GM23338 (cell line): ENCODE measurements at regions not wholly inside any gene's neighbourhood (a gene's known extent, or its start where the extent isn't known, plus 50 kb on each side); places are given as distances from the start of the nearest gene placed in this dataset.

ENCODE experiments used
- CREB1 ChIP-seq: fragments of 250-450 bp; sonication (Bioruptor Pico); IDR thresholded peaks from 2 replicates; pipeline ENCODE4 v1.5.0; 2020; ENCODE audit warnings: low read depth, mild to moderate bottlenecking, moderate library complexity
- EZH2 ChIP-seq: fragments of 200-600 bp; sonication (generic); IDR thresholded peaks from one replicate; pipeline ENCODE4 v1.8.0; 2017; ENCODE audit warnings: antibody characterized with exemption, mild to moderate bottlenecking, low read depth; ENCODE audit not compliant: unreplicated experiment
- EZH2phosphoT487 ChIP-seq: fragments of 200-600 bp; sonication (generic); IDR thresholded peaks from one replicate; pipeline ENCODE4 v1.8.1; 2018; ENCODE audit warnings: antibody characterized with exemption; ENCODE audit not compliant: unreplicated experiment
- JUNB ChIP-seq: IDR thresholded peaks from one replicate; pipeline ENCODE4 v1.6.1; 2016; ENCODE audit warnings: antibody characterized with exemption; ENCODE audit not compliant: unreplicated experiment
- NANOG ChIP-seq: IDR thresholded peaks from 2 replicates; pipeline ENCODE4 v1.6.1; 2016; ENCODE audit warnings: antibody characterized with exemption, borderline replicate concordance
- POLR2AphosphoS5 ChIP-seq: IDR thresholded peaks from 2 replicates; pipeline ENCODE4 v1.6.1; 2016; ENCODE audit warnings: antibody characterized with exemption, low read depth
- STAT1 ChIP-seq: IDR thresholded peaks from one replicate; pipeline ENCODE4 v1.6.1; 2016; ENCODE audit warnings: antibody characterized with exemption; ENCODE audit not compliant: unreplicated experiment
- ZNF331 ChIP-seq: fragments of 250-450 bp; sonication (Bioruptor Pico); IDR thresholded peaks from 2 replicates; pipeline ENCODE4 v1.5.0; 2020; ENCODE audit warnings: low read depth, mild to moderate bottlenecking, moderate library complexity
- TF ChIP-seq, protein P1 (sequence below), 2 experiments: fragments of 200-600 bp in 1 of 2; sonication (generic) in 1 of 2; conservative IDR thresholded peaks; 2 replicates each; pipeline versions ENCODE4 v1.5.1 to v1.6.1; 2016 to 2017; ENCODE audit warnings: antibody characterized with exemption in 2 of 2, low read depth in 2 of 2, mild to moderate bottlenecking in 2 of 2, moderate library complexity in 1 of 2
- TF ChIP-seq, protein P2 (sequence below): IDR thresholded peaks from one replicate; pipeline ENCODE4 v1.6.1; 2018; ENCODE audit warnings: antibody characterized with exemption; ENCODE audit not compliant: unreplicated experiment
- TF ChIP-seq, protein P3 (sequence below): fragments of 250-450 bp; sonication (Bioruptor Pico); IDR thresholded peaks from 2 replicates; pipeline ENCODE4 v1.5.0; 2020; ENCODE audit warnings: mild to moderate bottlenecking, moderate library complexity
- TF ChIP-seq, protein P4 (sequence below): IDR thresholded peaks from 2 replicates; pipeline ENCODE4 v1.6.1; 2016; ENCODE audit warnings: antibody characterized with exemption

DNA sequence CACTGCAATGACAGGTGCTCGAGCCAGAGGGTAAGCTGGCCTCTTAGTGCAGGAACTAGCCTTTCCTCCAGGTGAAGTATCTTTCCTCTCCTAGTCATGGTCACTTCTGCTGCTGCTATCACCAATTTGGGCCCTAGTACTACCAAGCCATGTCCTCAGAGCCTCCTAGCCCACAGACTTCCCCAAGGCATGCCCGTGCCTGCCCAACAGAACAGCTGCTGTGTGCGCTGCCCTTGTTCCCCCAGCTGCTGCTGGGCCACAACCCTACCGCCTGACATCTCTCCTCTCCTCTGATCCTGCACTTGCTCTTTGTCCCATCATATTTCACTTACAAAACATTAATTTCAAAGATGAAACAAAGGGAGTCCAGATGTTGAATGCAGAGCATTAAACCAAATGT lies 168.5 kb upstream of the FREM2 start:
- no peak for TF ChIP-seq CREB1 (CRISPR knock-in tag)
- TF ChIP-seq, protein P1, sequence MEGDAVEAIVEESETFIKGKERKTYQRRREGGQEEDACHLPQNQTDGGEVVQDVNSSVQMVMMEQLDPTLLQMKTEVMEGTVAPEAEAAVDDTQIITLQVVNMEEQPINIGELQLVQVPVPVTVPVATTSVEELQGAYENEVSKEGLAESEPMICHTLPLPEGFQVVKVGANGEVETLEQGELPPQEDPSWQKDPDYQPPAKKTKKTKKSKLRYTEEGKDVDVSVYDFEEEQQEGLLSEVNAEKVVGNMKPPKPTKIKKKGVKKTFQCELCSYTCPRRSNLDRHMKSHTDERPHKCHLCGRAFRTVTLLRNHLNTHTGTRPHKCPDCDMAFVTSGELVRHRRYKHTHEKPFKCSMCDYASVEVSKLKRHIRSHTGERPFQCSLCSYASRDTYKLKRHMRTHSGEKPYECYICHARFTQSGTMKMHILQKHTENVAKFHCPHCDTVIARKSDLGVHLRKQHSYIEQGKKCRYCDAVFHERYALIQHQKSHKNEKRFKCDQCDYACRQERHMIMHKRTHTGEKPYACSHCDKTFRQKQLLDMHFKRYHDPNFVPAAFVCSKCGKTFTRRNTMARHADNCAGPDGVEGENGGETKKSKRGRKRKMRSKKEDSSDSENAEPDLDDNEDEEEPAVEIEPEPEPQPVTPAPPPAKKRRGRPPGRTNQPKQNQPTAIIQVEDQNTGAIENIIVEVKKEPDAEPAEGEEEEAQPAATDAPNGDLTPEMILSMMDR (conservative IDR thresholded peaks at IDR 0.05; ENCODE audit: low read depth in 2 of 2), result no peak
- TF ChIP-seq, protein P2, sequence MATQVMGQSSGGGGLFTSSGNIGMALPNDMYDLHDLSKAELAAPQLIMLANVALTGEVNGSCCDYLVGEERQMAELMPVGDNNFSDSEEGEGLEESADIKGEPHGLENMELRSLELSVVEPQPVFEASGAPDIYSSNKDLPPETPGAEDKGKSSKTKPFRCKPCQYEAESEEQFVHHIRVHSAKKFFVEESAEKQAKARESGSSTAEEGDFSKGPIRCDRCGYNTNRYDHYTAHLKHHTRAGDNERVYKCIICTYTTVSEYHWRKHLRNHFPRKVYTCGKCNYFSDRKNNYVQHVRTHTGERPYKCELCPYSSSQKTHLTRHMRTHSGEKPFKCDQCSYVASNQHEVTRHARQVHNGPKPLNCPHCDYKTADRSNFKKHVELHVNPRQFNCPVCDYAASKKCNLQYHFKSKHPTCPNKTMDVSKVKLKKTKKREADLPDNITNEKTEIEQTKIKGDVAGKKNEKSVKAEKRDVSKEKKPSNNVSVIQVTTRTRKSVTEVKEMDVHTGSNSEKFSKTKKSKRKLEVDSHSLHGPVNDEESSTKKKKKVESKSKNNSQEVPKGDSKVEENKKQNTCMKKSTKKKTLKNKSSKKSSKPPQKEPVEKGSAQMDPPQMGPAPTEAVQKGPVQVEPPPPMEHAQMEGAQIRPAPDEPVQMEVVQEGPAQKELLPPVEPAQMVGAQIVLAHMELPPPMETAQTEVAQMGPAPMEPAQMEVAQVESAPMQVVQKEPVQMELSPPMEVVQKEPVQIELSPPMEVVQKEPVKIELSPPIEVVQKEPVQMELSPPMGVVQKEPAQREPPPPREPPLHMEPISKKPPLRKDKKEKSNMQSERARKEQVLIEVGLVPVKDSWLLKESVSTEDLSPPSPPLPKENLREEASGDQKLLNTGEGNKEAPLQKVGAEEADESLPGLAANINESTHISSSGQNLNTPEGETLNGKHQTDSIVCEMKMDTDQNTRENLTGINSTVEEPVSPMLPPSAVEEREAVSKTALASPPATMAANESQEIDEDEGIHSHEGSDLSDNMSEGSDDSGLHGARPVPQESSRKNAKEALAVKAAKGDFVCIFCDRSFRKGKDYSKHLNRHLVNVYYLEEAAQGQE, result no peak
- no peak for TF ChIP-seq EZH2
- no peak for TF ChIP-seq EZH2phosphoT487
- TF ChIP-seq POLR2AphosphoS5, result no peak
- TF ChIP-seq STAT1, result no peak
- TF ChIP-seq JUNB, result no peak
- TF ChIP-seq, protein P3, sequence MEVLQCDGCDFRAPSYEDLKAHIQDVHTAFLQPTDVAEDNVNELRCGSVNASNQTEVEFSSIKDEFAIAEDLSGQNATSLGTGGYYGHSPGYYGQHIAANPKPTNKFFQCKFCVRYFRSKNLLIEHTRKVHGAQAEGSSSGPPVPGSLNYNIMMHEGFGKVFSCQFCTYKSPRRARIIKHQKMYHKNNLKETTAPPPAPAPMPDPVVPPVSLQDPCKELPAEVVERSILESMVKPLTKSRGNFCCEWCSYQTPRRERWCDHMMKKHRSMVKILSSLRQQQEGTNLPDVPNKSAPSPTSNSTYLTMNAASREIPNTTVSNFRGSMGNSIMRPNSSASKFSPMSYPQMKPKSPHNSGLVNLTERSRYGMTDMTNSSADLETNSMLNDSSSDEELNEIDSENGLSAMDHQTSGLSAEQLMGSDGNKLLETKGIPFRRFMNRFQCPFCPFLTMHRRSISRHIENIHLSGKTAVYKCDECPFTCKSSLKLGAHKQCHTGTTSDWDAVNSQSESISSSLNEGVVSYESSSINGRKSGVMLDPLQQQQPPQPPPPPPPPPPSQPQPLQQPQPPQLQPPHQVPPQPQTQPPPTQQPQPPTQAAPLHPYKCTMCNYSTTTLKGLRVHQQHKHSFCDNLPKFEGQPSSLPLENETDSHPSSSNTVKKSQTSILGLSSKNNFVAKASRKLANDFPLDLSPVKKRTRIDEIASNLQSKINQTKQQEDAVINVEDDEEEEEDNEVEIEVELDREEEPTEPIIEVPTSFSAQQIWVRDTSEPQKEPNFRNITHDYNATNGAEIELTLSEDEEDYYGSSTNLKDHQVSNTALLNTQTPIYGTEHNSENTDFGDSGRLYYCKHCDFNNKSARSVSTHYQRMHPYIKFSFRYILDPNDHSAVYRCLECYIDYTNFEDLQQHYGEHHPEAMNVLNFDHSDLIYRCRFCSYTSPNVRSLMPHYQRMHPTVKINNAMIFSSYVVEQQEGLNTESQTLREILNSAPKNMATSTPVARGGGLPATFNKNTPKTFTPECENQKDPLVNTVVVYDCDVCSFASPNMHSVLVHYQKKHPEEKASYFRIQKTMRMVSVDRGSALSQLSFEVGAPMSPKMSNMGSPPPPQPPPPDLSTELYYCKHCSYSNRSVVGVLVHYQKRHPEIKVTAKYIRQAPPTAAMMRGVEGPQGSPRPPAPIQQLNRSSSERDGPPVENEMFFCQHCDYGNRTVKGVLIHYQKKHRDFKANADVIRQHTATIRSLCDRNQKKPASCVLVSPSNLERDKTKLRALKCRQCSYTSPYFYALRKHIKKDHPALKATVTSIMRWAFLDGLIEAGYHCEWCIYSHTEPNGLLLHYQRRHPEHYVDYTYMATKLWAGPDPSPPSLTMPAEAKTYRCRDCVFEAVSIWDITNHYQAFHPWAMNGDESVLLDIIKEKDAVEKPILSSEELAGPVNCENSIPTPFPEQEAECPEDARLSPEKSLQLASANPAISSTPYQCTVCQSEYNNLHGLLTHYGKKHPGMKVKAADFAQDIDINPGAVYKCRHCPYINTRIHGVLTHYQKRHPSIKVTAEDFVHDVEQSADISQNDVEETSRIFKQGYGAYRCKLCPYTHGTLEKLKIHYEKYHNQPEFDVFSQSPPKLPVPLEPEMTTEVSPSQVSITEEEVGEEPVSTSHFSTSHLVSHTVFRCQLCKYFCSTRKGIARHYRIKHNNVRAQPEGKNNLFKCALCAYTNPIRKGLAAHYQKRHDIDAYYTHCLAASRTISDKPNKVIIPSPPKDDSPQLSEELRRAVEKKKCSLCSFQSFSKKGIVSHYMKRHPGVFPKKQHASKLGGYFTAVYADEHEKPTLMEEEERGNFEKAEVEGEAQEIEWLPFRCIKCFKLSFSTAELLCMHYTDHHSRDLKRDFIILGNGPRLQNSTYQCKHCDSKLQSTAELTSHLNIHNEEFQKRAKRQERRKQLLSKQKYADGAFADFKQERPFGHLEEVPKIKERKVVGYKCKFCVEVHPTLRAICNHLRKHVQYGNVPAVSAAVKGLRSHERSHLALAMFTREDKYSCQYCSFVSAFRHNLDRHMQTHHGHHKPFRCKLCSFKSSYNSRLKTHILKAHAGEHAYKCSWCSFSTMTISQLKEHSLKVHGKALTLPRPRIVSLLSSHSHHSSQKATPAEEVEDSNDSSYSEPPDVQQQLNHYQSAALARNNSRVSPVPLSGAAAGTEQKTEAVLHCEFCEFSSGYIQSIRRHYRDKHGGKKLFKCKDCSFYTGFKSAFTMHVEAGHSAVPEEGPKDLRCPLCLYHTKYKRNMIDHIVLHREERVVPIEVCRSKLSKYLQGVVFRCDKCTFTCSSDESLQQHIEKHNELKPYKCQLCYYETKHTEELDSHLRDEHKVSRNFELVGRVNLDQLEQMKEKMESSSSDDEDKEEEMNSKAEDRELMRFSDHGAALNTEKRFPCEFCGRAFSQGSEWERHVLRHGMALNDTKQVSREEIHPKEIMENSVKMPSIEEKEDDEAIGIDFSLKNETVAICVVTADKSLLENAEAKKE, result no peak
- TF ChIP-seq, protein P4, sequence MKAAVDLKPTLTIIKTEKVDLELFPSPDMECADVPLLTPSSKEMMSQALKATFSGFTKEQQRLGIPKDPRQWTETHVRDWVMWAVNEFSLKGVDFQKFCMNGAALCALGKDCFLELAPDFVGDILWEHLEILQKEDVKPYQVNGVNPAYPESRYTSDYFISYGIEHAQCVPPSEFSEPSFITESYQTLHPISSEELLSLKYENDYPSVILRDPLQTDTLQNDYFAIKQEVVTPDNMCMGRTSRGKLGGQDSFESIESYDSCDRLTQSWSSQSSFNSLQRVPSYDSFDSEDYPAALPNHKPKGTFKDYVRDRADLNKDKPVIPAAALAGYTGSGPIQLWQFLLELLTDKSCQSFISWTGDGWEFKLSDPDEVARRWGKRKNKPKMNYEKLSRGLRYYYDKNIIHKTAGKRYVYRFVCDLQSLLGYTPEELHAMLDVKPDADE, result no peak
- TF ChIP-seq NANOG, result no peak
- no peak for TF ChIP-seq ZNF331 (CRISPR knock-in tag)
